ENCODE measurements at regions not wholly inside any gene's neighbourhood (a gene's known extent, or its start where the extent isn't known, plus 50 kb on each side); places are given as distances from the start of the nearest gene placed in this dataset.

DNA sequence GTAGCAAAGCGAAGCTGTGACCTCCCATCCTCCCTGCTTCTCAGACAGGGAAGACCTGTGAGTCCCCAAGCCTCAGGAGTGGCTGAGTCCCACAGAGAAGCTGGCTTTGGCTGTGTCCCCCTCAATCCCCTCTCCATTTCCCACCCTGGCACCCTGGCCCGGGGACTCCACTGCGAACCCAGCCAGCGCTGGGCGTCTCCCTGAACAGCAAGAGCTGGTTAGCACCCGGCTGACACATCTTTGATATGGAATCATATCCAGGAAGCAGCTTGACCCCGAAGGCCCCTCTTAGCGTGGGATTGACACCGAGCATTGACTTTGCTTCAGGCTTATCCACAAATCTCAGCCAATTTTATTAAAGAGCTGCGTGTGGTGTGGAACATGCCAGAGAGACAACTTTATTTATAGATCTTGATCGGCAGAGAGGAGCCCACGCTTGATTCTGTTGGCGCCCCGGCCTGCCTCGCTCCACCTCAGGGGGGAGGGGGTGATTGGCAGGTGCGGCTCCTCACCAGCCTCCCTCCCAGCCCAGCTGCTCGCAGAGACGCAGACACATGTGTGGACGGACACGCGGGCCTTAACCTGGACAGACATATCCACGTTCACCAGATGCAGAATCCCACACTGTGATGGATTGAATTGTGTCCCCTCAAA, 120.7 kb upstream of the MVB12B start:
- Histone ChIP-seq H2BK5ac (ENCODE audit: low read depth, low read length, poor library complexity, severe bottlenecking) (no peak overlapping the region), H3K4me1 (ENCODE audit: control insufficient read depth, insufficient read depth, low read depth, low read length) (no peaks in the 10 kb centered on the region), H3K14ac (ENCODE audit: low read length in 2 of 2) (no peak overlapping the region), H3K9ac (ENCODE audit: low read length) (no peak overlapping the region), H3K4ac (ENCODE audit: low read depth in 1 of 2, low read length in 2 of 2) (no peak overlapping the region), H3K23ac (ENCODE audit: low read length in 2 of 2) (no peak overlapping the region), H3K79me1 (replicated peaks; ENCODE audit: low read length, poor library complexity, severe bottlenecking) (no peaks in the 10 kb centered on the region), H2BK120ac (ENCODE audit: low read depth, low read length) (no peak overlapping the region), H2AK5ac (ENCODE audit: low read length, severe bottlenecking) (no peak overlapping the region), H2BK12ac (ENCODE audit: low read length in 2 of 2) (no peak overlapping the region), H3K27ac (ENCODE audit: low read length, poor library complexity, severe bottlenecking) (no peak overlapping the region), H2BK15ac (ENCODE audit: low read depth, poor library complexity, severe bottlenecking) (no peak overlapping the region), H3K4me2 (ENCODE audit: low read length, poor library complexity, severe bottlenecking) (no peak overlapping the region), H3K36me3 (ENCODE audit: control insufficient read depth in 1 of 2, insufficient read depth in 2 of 2, low read depth in 1 of 2, low read length in 2 of 2) (no peaks in the 10 kb centered on the region), H3K27me3 (ENCODE audit: control insufficient read depth in 1 of 2, insufficient read depth in 1 of 2, low read length in 2 of 2) (peaks cover 23 to 51% of the 10 kb centered on the region in 2 experiments), H3K9me3 (ENCODE audit: control insufficient read depth, low read length) (peaks cover 8% of the 10 kb centered on the region), H4K8ac (ENCODE audit: low read length) (no peak overlapping the region), H4K91ac (ENCODE audit: low read length) (no peak overlapping the region), H3K4me3 (ENCODE audit: insufficient read depth in 1 of 2, low read depth in 1 of 2, low read length in 2 of 2) (no peak overlapping the region), H2AFZ (ENCODE audit: low read depth, low read length) (no peak overlapping the region), H3K18ac (ENCODE audit: low read depth in 1 of 2, low read length in 2 of 2) (no peak overlapping the region)
- no peak for DNase-seq
- 85% methylated on average over 18 of the region's 22 CpGs for WGBS

DNA sequence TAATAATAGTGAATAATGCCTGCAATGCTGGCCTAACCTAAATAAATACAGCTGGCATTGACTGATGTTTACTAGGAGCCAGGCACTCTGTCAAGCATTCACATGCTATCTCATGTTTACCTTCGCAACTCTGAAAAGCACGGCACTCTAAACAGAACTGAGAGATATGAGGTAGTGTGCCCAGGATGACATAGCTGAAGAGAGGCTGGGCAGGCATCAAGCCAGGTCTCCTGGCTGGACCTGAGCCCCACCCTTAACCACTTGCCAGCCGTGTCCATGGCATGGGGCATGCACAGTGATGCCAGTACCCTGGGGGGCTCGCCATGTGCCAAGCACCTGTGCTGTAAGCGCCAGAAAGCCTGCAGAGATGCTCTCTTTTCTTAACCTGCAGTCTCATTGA, 119.4 kb upstream of the MVB12B start:
- Histone ChIP-seq H2BK12ac (ENCODE audit: low read length in 2 of 2) (no peak overlapping the region), H3K27ac (ENCODE audit: low read length, poor library complexity, severe bottlenecking) (no peak overlapping the region), H3K4me2 (ENCODE audit: low read length, poor library complexity, severe bottlenecking) (no peak overlapping the region), H3K79me1 (replicated peaks; ENCODE audit: low read length, poor library complexity, severe bottlenecking) (no peaks in the 10 kb centered on the region), H4K8ac (ENCODE audit: low read length) (no peak overlapping the region), H3K18ac (ENCODE audit: low read depth in 1 of 2, low read length in 2 of 2) (no peak overlapping the region), H3K4me3 (ENCODE audit: insufficient read depth in 1 of 2, low read depth in 1 of 2, low read length in 2 of 2) (no peak overlapping the region), H3K23ac (ENCODE audit: low read length in 2 of 2) (no peak overlapping the region), H2BK15ac (ENCODE audit: low read depth, poor library complexity, severe bottlenecking) (no peak overlapping the region), H3K36me3 (ENCODE audit: control insufficient read depth in 1 of 2, insufficient read depth in 2 of 2, low read depth in 1 of 2, low read length in 2 of 2) (no peaks in the 10 kb centered on the region), H3K14ac (ENCODE audit: low read length in 2 of 2) (peak overlapping the region in 1 of 2 experiments; percentile 50), H3K4me1 (ENCODE audit: control insufficient read depth, insufficient read depth, low read depth, low read length) (no peaks in the 10 kb centered on the region), H2BK5ac (ENCODE audit: low read depth, low read length, poor library complexity, severe bottlenecking) (no peak overlapping the region), H2BK120ac (ENCODE audit: low read depth, low read length) (no peak overlapping the region), H3K9ac (ENCODE audit: low read length) (no peak overlapping the region), H2AFZ (ENCODE audit: low read depth, low read length) (no peak overlapping the region), H3K27me3 (ENCODE audit: control insufficient read depth in 1 of 2, insufficient read depth in 1 of 2, low read length in 2 of 2) (peaks cover 26 to 51% of the 10 kb centered on the region in 2 experiments), H2AK5ac (ENCODE audit: low read length, severe bottlenecking) (no peak overlapping the region), H3K9me3 (ENCODE audit: control insufficient read depth, low read length) (peaks cover 21% of the 10 kb centered on the region), H4K91ac (ENCODE audit: low read length) (no peak overlapping the region), H3K4ac (ENCODE audit: low read depth in 1 of 2, low read length in 2 of 2) (no peak overlapping the region)
- DNase-seq: no peak
- 84% methylated on average over 5 of the region's 5 CpGs for WGBS

DNA sequence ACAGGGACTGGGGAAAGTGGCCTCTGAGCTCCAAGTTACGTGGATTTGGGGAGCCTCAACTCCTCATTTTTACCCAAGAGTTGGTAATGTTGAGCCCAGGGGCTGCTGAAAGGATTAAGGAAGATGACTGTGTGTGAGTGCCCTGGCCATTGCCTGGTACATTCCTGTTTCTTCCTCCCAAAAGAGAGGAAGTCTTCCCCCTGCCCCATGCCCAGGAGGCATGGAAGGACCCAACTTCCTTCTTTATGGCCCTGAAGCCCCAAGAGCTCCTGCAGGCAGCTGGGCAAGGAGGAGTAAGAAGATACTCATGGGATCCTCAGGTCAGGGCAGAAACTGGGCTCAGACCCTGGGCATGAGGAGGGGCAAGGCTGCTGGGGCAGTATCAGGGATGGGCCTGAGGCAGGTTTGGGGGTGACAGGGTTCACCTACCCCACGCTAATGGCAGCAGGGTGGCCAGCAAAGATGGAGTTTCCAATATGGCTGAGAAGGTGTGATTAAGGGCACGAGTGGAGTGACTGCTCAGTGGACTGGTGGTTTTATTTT, 118.3 kb upstream of the MVB12B start:
- no peak overlapping the region for H3K14ac ChIP-seq (ENCODE audit: low read length in 2 of 2)
- no peak overlapping the region for H2BK5ac ChIP-seq (ENCODE audit: low read depth, low read length, poor library complexity, severe bottlenecking)
- H2BK12ac ChIP-seq (ENCODE audit: low read length in 2 of 2): no peak overlapping the region
- DNase-seq: no peak
- H3K27ac ChIP-seq (ENCODE audit: low read length, poor library complexity, severe bottlenecking): no peak overlapping the region
- H3K4me1 ChIP-seq (ENCODE audit: control insufficient read depth, insufficient read depth, low read depth, low read length): no peaks in the 10 kb centered on the region
- H2BK15ac ChIP-seq (ENCODE audit: low read depth, poor library complexity, severe bottlenecking): no peak overlapping the region
- H3K9ac ChIP-seq (ENCODE audit: low read length): no peak overlapping the region
- H3K23ac ChIP-seq (ENCODE audit: low read length in 2 of 2): no peak overlapping the region
- no peak overlapping the region for H2BK120ac ChIP-seq (ENCODE audit: low read depth, low read length)
- H3K4me2 ChIP-seq (ENCODE audit: low read length, poor library complexity, severe bottlenecking): no peak overlapping the region
- no peak overlapping the region for H2AK5ac ChIP-seq (ENCODE audit: low read length, severe bottlenecking)
- H3K18ac ChIP-seq (ENCODE audit: low read depth in 1 of 2, low read length in 2 of 2): no peak overlapping the region
- H3K36me3 ChIP-seq (ENCODE audit: control insufficient read depth in 1 of 2, insufficient read depth in 2 of 2, low read depth in 1 of 2, low read length in 2 of 2): no peaks in the 10 kb centered on the region
- no peak overlapping the region for H2AFZ ChIP-seq (ENCODE audit: low read depth, low read length)
- no peak overlapping the region for H3K4ac ChIP-seq (ENCODE audit: low read depth in 1 of 2, low read length in 2 of 2)
- peaks cover 26 to 44% of the 10 kb centered on the region in 2 experiments for H3K27me3 ChIP-seq (ENCODE audit: control insufficient read depth in 1 of 2, insufficient read depth in 1 of 2, low read length in 2 of 2)
- no peak overlapping the region for H3K4me3 ChIP-seq (ENCODE audit: insufficient read depth in 1 of 2, low read depth in 1 of 2, low read length in 2 of 2)
- peaks cover 30% of the 10 kb centered on the region for H3K9me3 ChIP-seq (ENCODE audit: control insufficient read depth, low read length)
- H4K8ac ChIP-seq (ENCODE audit: low read length): no peak overlapping the region
- 64% methylated on average over 3 of the region's 3 CpGs for WGBS
- no peaks in the 10 kb centered on the region for H3K79me1 ChIP-seq (replicated peaks; ENCODE audit: low read length, poor library complexity, severe bottlenecking)
- H4K91ac ChIP-seq (ENCODE audit: low read length): no peak overlapping the region

DNA sequence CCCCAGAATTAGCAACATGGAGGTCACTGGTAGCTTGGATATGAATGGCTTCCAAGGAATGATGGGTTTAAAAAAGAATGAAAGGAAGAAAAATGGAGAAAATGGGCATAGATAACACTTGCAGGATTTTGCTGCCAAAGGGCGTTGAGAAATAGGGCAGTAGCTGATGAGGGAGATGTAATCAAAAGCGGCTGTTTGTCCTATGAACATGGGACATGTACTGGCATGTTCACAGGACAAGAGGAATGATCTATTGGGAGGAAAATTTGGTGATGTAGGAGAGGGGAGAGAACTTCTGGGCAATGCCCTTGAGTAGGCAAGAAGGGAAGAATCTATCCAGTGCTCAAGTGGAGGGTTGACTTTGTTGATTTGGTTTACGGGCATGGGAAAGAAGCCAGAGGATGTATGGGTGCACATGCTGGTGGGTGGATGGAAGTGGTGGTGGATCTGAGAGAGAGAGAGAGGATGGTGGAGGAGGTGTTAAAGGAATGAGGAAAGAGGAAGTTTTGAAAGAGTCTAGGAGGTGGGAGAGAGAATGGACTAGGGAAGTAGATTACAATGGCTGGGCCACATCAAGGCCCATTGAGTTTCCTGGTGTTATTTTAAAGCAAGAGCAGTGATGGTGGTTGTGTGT, 115.1 kb upstream of the MVB12B start:
- no peak overlapping the region for H3K4ac ChIP-seq (ENCODE audit: low read depth in 1 of 2, low read length in 2 of 2)
- no peaks in the 10 kb centered on the region for H3K36me3 ChIP-seq (ENCODE audit: control insufficient read depth in 1 of 2, insufficient read depth in 2 of 2, low read depth in 1 of 2, low read length in 2 of 2)
- no peak overlapping the region for H2BK5ac ChIP-seq (ENCODE audit: low read depth, low read length, poor library complexity, severe bottlenecking)
- no peak overlapping the region for H2BK12ac ChIP-seq (ENCODE audit: low read length in 2 of 2)
- WGBS: 71% methylated on average over 3 of the region's 3 CpGs
- H2AK5ac ChIP-seq (ENCODE audit: low read length, severe bottlenecking): no peak overlapping the region
- no peak overlapping the region for H3K4me2 ChIP-seq (ENCODE audit: low read length, poor library complexity, severe bottlenecking)
- no peak overlapping the region for H3K9ac ChIP-seq (ENCODE audit: low read length)
- no peak for DNase-seq
- no peaks in the 10 kb centered on the region for H3K4me1 ChIP-seq (ENCODE audit: control insufficient read depth, insufficient read depth, low read depth, low read length)
- H3K27ac ChIP-seq (ENCODE audit: low read length, poor library complexity, severe bottlenecking): no peak overlapping the region
- no peak overlapping the region for H2BK120ac ChIP-seq (ENCODE audit: low read depth, low read length)
- peaks cover 47% of the 10 kb centered on the region for H3K9me3 ChIP-seq (ENCODE audit: control insufficient read depth, low read length)
- peaks cover 25 to 31% of the 10 kb centered on the region in 2 experiments for H3K27me3 ChIP-seq (ENCODE audit: control insufficient read depth in 1 of 2, insufficient read depth in 1 of 2, low read length in 2 of 2)
- no peak overlapping the region for H3K14ac ChIP-seq (ENCODE audit: low read length in 2 of 2)
- no peaks in the 10 kb centered on the region for H3K79me1 ChIP-seq (replicated peaks; ENCODE audit: low read length, poor library complexity, severe bottlenecking)
- H3K23ac ChIP-seq (ENCODE audit: low read length in 2 of 2): no peak overlapping the region
- no peak overlapping the region for H2BK15ac ChIP-seq (ENCODE audit: low read depth, poor library complexity, severe bottlenecking)
- H3K4me3 ChIP-seq (ENCODE audit: insufficient read depth in 1 of 2, low read depth in 1 of 2, low read length in 2 of 2): no peak overlapping the region
- H2AFZ ChIP-seq (ENCODE audit: low read depth, low read length): no peak overlapping the region
- H4K91ac ChIP-seq (ENCODE audit: low read length): no peak overlapping the region
- H3K18ac ChIP-seq (ENCODE audit: low read depth in 1 of 2, low read length in 2 of 2): no peak overlapping the region
- no peak overlapping the region for H4K8ac ChIP-seq (ENCODE audit: low read length)

All from mesenchymal stem cell (in vitro differentiated cells and primary cell).